GM21423 (cell line): ENCODE measurements at regions not wholly inside any gene's neighbourhood (a gene's known extent, or its start where the extent isn't known, plus 50 kb on each side); places are given as distances from the start of the nearest gene placed in this dataset.
"Not testable (repeated sequence)": the region's sequence is repeated elsewhere in the genome, so short reads cannot be mapped to it uniquely, and the experiment has no call there.

Source experiments
- ATAC-seq: cut with Tn5 transposase; IDR thresholded peaks from one replicate; pipeline ENCODE4 v1.9.1; 2021; ENCODE audit warnings: mild to moderate bottlenecking, moderate library complexity; ENCODE audit not compliant: unreplicated experiment

DNA sequence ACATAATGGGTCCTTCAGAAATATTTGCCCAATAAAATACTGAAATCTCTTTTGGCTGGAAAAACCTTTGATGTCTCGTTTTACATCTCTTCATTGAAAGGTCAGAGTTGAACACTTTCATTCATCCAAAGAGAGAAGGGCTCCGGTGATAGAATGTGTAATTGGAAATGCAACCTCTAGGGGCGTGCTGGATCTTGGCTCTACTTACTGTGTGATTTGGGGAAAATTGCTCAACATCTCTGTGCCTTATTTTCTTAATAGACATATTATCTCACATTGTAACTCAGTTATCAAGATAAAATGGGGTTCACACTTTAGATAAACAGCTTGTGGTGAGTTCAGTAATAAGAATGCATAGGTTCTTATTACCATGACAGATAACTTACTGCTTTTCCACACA lies 1444.1 kb downstream of the SLITRK5 start:
- no peak for ATAC-seq

DNA sequence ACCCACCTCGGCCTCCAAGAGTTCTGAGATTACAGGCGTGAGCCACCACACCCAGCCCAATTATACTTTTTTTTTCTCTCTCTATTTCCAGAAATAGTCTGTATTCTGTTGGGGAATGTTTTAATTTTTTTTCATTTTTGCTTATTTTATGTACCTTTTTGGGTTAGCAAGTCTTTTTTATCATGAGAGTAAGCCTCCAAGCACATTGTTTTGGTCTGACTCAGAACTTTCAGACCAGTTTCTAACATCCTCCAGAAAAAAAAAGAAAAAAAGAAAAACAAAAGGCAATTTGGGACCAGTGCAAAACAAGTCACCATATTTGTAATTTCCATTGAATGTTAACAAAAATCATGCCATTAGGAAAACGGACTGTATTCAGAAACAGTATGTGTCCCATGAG lies 1465.5 kb downstream of the SLITRK5 start:
- ATAC-seq: no peak

DNA sequence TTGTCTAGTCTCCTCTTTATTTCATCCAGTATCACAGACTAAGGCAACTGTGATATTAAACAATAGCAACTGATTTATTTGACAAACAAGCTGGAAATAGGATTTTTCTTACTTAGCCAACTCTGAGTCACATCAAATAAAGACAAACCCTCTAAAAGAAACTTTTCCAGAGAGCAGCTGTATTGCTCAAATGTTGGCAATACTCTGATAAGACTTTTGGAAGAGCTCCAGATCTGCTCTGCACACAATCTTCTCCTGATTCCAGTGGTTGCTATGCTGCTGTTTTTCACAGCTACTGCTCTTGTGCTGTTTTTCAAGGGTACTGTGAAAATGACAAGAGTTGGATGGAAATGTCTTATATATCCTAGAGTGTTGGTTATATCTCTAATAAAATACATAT lies 1479.2 kb downstream of the SLITRK5 start:
- no peak for ATAC-seq

DNA sequence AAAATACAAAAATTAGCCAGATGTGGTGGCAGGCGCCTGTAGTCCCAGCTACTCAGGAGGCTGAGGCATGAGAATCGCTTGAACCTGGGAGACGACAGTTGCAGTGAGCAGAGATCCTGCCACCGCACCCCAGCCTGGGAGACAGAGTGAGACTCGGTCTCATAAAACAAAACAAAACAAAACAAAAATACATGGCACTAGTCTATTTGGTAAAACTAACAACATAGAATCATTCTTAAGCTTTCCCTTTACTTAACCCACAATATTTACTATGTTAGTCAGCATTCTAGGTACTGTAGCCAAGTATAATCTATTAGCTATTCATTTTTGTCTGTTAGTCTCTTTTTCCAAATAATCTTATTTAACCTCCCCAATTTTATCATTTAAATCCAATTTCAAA lies 1482.8 kb downstream of the SLITRK5 start:
- ATAC-seq: no peak

DNA sequence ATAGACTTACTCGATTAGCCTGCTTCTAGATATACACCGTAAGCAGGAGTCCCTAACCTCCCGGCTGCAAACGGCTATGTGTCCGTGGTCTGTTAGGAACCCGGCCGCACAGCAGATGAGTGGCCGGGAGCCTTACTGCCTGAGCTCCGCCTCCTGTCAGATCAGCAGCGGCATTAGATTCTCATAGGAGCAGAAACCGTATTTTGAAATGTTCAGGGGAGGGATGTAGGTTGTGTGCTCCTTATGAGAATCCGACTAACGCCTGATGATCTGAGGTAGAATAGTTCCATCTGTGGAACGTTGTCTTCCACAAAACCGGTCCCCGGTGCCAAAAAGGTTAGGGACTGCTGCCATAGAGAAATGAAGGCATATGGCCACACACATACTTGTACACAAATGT lies 1491.9 kb downstream of the SLITRK5 start:
- no peak for ATAC-seq

DNA sequence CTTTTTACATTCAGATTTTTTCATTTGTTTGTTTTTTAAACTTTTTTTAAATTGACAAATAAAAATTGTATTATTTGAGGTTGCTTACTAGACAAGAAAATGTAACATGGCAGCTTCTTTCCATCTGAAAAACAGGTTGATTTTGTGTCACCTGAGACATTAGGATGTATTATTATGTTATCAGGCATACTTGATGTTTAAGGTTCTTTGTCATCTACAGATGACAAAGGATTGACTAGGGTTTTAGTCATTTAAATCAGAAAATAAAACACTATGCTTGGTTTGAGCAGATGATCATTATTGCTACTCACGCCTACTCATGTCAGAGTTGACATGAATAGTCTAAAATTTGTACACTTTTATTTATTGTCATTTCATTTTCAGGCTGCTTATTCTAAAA lies 1494.5 kb downstream of the SLITRK5 start:
- no peak for ATAC-seq

DNA sequence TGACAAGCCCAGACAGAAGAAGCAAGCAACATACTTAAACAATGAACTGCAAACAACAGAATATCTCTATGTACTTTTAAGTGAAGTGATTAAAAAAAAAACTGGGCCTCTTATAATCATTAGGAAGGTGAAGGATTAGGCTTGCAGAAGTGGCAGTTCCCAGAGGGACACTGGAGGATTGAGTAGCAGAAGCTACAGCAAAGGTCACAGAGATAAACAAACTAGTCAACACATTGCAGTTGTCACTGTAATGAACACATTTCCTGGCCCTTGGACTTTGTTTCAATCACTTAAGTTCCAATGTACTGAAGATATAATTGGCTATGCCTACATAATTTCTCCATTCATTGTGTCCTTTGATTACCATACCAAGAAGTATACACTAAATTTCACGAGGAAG lies 1498.8 kb downstream of the SLITRK5 start:
- ATAC-seq: no peak

DNA sequence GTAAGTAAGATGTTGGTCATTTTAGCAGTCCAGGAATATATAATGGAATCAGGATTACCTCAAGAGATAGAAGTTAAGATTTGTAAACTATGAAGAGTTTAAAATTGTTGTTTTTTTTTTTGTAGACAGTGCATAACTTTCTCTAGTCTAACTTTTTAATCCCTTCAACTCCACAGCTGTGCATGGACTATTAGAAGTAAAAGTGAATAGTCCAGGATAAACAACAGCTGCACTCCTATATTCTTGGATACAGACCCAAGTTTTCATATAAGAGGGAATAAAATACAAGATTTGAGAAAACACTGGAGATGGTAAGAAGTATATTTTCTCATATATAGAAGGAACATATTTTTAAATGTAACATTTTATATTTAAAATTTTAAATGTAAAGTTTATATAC lies 1509.9 kb downstream of the SLITRK5 start:
- no peak for ATAC-seq

DNA sequence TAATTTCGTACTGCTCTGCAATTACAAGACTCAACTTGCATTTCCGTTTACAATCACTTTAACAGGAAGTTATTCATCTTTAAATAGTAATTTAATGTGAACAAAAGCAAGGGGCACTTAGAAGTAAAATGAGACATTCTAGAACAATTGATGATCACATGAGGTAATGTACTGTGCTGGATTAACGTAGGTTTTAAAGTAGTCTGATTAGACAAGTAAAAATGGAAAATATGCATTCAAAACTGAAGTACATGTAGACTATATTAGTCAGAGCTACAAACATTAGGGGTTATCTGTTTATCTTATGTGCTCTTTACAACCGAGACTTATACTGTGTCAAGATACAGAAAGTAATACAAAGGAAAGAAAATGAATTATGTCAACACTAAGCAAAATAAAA lies 1528.0 kb downstream of the SLITRK5 start:
- ATAC-seq: no peak

DNA sequence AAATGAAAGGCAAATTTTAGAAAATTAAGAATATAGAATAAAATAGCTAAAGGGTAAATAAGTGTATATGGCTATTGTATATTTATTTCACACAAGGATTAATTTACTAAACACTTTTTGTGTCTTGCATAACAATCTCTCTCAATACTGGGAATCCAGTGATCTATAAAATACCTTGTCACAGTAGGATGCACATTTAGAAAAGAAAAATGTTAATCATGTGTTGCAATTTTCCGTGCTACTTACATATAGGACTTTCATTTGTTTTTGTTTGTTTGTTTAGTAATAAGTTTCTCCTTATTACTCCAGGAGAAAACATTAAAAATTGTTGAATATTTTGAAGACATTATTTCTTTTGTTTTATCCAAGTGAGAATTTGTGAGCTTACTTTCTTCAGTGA lies 1533.3 kb downstream of the SLITRK5 start:
- no peak for ATAC-seq

DNA sequence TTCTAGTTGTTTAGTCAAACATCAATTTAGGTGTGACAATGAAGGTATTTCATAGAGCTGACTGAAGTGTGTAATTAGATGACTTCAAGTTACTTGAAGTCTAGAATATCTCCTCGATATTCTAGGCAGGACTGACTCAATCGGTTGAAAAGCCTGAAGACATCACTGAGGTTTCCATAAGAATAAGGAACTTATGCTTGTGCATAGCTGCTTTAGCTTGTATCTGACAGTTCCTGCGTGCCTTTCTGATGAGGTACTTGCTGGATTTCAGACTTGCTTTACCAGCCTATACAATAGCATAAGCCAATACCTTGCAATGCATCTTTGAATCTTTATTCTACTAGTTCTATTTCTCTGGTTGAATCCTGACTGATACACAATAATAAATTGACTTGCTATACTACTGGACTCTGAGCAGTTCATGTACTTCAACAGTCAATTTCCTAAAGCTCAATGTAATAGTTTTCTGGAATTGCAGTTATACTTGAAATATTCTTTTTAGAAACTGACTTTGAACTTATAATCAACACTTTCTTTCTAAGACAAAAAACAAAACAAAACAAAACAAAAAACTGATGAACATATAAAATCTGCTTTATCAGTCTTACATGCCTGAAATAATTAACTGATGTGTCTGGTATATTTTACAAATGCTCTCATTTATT lies 1534.8 kb downstream of the SLITRK5 start:
- no peak for ATAC-seq

DNA sequence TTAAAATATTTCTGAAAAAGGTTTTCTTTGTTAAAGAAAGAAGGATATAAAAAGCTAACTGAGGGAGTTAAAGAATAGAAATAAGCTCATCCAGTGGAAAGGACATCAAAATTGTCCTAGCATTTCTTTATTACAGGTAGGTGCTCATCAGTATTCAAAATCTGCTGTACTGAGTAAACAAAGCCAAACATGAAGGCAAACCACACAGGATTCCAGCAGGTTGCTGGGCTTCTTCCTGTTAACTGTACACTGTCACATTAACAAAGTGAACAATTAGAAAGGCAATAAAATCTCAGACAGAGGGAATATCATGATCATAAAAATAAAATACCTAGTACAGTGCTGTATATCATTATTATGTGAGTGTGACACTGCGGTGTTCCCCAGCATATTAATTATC lies 1541.0 kb downstream of the SLITRK5 start:
- no peak for ATAC-seq

DNA sequence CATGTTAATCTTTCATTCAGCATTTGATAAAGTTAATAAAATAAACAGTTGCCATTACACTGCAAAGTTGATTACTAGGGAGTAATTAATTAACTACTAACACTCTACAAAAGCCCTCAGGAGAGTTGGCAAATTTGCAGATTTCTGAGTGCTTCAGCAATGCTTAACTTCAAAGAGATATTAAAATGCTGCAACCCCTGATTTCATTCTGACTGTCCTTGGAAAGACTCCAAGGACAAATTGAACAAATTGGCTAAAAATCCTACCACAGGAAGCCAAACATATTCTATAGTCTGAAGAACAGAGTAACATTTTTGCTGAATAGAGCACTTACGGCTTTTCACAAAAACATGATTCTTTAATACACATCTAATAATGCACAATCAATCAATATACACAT lies 1543.0 kb downstream of the SLITRK5 start:
- ATAC-seq: no peak

DNA sequence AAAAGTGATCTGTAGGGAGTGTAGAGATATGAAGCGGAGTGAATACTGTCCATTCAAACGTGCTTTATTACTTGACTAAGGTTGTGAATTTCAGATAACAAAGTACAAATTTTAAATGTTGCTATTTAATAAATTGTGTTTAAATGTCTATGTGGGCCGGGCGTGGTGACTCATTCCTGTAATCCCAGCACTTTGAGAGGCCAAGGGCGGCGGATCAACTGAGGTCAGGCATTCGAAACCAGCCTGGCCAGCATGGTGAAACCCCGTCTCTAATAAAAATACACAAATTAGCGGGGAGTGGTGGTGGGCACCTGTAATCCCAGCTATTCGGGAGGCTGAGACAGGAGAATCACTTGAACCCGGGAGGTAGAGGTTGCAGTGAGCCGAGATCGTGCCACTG lies 1544.1 kb downstream of the SLITRK5 start:
- not testable (repeated sequence) for ATAC-seq

DNA sequence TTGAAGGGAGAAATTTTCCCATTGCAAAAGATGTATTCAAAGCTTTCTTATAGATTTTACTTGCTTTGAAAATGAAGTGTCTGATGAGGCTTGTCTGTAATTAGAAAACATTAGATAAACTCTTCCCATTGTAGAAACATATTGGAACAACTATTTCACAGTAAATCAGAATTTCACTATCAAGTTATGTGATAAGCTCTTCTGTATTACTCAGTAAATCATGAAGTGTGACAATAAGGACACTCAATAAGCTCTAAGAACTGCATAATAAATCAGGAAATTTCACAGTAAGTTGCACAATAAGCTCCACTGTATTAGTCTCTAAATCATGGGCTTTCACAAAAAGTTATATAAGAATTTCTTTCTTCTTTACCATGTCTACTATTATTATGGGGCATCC lies 1546.6 kb downstream of the SLITRK5 start:
- ATAC-seq: no peak

DNA sequence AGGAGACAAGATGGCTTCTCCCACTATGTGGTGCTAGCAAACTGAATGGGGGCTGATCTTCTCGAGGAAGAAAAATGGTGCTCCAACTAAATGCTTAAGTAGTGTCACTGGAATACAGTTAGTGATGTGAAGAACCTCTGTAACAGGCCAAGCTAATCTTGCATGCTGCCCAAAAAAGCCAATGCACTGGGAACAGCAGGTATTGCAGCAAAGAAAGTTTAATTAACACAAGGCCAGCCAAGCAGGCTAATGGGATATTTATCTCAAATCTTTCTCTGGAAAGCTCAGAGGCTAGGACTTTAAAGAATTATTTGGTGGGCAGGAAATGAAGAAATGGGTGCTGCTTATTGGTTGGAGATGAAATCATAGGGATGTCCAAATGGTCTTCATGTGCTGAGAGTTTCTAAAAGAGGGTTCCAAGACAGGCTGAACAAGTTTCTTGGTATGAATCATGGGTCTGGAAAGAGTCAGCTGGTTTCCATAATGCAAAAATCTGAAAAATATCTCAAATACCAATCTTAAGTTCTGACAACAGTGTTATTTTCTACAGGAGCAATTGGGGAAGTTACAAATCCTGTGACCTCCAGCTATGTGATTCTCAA lies 1550.5 kb downstream of the SLITRK5 start:
- ATAC-seq: no peak

DNA sequence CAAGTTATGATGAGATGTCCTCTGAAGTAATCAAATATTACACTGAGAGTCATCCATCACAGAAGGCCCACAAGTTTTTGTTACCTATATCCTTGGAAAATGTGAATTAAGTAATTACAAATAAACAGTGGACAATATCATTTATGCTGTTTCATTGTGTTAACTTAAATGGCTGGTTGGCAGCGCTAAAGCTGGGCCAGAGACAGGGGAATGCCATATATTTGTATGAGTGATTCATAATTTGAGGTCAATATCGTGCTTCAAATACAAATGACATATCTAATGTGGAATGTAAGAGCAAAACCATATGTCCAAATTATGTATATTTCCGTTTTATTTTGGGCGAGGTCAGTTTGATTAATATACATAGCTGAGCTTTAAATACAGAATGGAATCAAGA lies 1556.2 kb downstream of the SLITRK5 start:
- no peak for ATAC-seq

DNA sequence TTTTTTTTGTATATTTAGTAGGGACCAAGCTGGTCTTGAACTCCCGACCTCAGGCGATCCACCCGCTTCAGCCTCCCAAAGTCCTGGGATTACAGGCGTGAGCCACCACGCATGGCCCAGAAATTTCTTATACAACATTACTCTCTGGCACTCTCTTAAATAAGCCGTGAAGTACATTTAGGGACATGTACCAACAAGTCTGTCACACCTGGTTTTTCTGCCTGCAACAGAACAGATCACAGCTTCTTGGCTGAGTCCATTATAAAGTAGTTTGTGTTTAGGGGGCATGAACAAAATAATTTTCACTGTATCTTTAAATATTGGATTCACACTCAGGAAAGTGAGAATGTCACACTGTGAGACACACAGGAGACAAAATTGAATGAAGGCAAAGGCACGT lies 1567.3 kb downstream of the SLITRK5 start:
- ATAC-seq: no peak

DNA sequence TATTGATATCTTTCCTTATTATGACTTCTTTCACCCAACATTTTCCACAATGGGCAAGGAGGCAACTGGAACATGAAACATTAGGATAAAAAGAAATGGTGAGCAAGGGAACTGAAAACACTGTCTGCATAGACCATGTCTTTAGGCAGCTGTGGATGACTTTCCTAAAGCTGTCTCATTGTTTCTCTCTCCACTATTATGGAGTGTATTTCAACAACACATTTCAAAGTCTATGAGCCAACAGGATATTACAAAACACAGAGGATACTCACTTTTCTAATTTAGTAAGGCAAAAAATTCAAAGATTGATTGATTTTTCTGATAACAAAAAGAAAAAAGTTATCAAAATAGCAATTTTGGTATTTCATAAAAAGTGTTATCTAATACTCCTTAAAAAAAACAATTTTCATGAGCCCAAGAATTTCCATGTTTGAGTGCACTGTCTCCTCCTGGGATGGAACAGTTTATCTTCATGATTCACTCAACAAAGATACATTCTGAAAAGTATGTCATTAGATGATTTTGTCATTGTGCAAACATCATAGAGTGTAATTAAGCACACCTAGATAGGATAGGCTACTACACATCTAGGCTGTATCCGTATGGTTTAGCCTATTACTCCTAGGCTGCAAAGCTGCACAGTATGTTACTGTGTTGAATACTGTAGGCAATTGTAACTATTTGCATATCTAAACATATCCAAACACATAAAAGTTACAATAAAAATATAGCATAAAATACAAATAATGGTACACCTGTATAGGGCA lies 1568.4 kb downstream of the SLITRK5 start:
- ATAC-seq: no peak

DNA sequence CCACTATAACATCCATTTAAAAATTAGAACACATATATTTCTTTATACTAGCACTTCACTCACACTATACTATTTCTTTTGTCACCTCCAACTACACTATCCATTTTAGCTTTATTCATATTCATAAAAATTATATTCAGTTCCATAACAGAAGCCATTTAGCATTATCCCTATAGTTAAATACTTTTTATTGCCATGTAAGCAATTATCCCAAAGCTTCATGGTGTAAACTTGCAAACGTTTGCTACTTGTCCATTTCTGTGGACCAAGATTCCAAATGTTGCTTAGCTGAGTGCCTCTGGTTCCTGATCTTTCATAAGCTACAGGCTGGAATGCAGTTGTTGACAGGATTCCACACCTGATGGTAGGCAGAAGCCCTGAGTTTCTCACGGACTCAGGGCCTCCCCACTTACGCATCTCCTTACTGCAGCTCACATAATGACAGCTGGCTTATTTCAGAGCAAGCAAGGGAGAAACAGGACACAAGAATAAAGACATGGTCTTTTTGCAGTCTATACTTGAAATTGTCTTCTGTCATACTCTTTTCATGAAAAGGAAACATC lies 1584.8 kb downstream of the SLITRK5 start:
- no peak for ATAC-seq

DNA sequence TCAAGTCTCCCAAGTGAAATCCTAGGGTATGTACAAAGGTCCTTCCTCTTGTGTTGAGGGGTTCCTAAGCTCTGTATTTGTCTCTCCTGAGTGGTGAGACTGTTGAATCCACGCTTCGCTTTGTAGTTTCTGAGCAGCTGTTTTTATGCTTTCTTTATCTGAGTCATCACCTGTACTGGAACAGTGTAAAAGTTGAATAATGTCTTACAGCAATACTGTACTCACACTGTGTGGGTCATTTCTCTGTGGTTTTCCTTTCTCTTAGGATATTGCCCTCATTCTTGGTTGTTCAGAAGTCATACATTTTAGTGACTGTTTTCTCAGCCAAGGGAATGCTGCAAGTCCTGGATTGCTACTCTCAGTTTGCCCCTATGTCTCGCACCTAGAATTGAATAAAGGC lies 1596.6 kb downstream of the SLITRK5 start:
- no peak for ATAC-seq

DNA sequence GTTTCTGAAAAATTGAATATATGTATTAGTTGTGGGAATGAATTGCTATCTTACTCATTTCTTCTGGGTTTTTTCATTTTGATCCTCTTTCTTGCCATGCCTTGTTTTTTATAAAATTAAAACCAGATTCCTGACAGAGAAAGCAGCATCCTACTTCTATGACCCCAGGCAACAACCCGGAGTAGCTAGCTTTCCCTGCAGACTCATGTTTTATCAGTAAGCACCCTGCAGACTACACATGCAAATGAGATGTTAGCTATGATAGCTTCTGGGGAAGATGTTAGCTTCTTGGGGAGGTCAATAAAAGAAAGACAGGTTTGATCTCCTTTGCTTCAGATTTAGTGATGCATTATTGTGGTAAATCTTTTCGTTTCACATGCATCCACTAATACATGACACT lies 1598.6 kb downstream of the SLITRK5 start:
- ATAC-seq: no peak
